ENCODE measurements at regions not wholly inside any gene's neighbourhood (a gene's known extent, or its start where the extent isn't known, plus 50 kb on each side); places are given as distances from the start of the nearest gene placed in this dataset.

DNA sequence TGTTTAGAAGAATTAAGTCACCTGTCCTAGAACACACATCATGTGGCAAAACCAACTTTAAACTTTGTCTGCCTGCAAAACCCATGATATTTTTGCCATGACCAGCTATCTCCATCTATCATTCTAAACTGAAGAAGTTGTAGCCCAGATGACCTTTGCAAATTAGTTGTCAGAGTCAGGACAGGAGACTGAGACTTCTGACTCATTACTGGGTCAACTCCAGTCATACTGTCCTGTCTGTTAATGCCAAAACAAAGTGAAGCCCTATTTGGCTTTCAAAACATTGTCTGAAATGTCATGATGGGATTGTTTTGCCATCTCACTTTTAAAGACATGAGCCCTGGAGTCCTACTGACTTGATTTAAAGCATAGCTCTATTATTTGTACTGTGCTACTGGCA is 365.7 kb upstream of the CPEB2 start:
- no peak for DNase-seq
- intact Hi-C loops (cut with DNase I): no loop called here
- no peaks in the 10 kb centered on the region for H3K27me3 ChIP-seq
- H3K36me3 ChIP-seq (replicated peaks in 1 of 2): no peaks in the 10 kb centered on the region
- H3K27ac ChIP-seq: no peak overlapping the region
- no peak for TF ChIP-seq POLR2A (IDR thresholded peaks at IDR 0.05)
- TF ChIP-seq, protein P1, sequence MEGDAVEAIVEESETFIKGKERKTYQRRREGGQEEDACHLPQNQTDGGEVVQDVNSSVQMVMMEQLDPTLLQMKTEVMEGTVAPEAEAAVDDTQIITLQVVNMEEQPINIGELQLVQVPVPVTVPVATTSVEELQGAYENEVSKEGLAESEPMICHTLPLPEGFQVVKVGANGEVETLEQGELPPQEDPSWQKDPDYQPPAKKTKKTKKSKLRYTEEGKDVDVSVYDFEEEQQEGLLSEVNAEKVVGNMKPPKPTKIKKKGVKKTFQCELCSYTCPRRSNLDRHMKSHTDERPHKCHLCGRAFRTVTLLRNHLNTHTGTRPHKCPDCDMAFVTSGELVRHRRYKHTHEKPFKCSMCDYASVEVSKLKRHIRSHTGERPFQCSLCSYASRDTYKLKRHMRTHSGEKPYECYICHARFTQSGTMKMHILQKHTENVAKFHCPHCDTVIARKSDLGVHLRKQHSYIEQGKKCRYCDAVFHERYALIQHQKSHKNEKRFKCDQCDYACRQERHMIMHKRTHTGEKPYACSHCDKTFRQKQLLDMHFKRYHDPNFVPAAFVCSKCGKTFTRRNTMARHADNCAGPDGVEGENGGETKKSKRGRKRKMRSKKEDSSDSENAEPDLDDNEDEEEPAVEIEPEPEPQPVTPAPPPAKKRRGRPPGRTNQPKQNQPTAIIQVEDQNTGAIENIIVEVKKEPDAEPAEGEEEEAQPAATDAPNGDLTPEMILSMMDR (IDR thresholded peaks at IDR 0.05): no peak
- no peaks in the 10 kb centered on the region for H3K4me1 ChIP-seq (replicated peaks in 1 of 2)
- H3K4me3 ChIP-seq: no peak overlapping the region
- no peaks in the 10 kb centered on the region for H3K9me3 ChIP-seq (replicated peaks in 1 of 3)

DNA sequence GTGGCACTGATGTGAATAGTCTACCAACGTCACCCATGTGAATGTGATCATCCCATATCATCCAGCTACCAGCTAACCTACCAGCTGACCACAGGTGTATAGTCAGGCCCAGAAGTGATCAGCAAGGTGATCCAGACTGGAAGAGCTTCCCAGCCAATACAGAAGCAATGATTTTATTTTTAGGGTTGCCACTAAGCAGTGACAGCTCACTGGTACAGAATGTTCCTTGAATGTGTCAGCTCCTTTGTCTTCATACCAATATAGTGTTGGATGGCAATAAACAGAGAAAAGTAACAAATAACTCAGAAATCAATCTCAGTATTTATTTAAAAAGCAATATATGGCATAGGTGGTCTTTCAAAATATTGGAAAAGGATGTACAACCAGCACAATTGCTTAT is 361.8 kb upstream of the CPEB2 start:
- H3K27ac ChIP-seq: no peak overlapping the region
- 74 to 90% (median 83%) methylated on average over 1 of the region's 1 CpG for WGBS, 4 donors
- intact Hi-C loops (cut with DNase I): no loop called here
- H3K36me3 ChIP-seq (replicated peaks in 1 of 2): no peaks in the 10 kb centered on the region
- DNase-seq: no peak
- no peaks in the 10 kb centered on the region for H3K9me3 ChIP-seq (replicated peaks in 1 of 3)
- H3K27me3 ChIP-seq: no peaks in the 10 kb centered on the region
- no peak for TF ChIP-seq POLR2A (IDR thresholded peaks at IDR 0.05)
- TF ChIP-seq, protein P1 (IDR thresholded peaks at IDR 0.05): no peak
- no peaks in the 10 kb centered on the region for H3K4me1 ChIP-seq (replicated peaks in 1 of 2)
- H3K4me3 ChIP-seq: no peak overlapping the region

DNA sequence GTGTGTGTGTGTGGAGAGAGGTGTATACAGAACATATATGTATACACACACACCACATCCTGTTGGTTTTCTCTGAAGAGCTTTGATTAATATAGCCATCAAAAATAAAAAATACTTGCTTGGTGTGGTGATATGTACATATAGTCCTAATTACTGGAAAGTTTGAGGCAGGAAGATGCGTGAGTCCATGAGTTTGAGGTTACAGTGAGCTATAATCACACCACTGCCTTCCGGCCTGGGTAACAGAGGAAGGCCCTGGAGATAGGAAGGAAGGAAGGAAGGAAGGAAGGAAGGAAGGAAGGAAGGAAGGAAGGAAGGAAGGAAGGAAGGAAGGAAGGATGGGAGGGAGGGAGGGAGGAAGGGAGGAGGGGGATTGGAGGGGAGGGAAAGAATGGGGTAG is 360.4 kb upstream of the CPEB2 start:
- H3K4me1 ChIP-seq (replicated peaks in 1 of 2): no peaks in the 10 kb centered on the region
- no peak for DNase-seq
- no peaks in the 10 kb centered on the region for H3K27me3 ChIP-seq
- intact Hi-C loops (cut with DNase I): no loop called here
- no peaks in the 10 kb centered on the region for H3K36me3 ChIP-seq (replicated peaks in 1 of 2)
- 42 to 81% (median 76%) methylated on average over 2 of the region's 2 CpGs for WGBS, 4 donors
- no peak overlapping the region for H3K4me3 ChIP-seq
- H3K9me3 ChIP-seq (replicated peaks in 1 of 3): no peaks in the 10 kb centered on the region
- no peak overlapping the region for H3K27ac ChIP-seq
- no peak for TF ChIP-seq POLR2A (IDR thresholded peaks at IDR 0.05)
- TF ChIP-seq, protein P1 (IDR thresholded peaks at IDR 0.05): no peak

DNA sequence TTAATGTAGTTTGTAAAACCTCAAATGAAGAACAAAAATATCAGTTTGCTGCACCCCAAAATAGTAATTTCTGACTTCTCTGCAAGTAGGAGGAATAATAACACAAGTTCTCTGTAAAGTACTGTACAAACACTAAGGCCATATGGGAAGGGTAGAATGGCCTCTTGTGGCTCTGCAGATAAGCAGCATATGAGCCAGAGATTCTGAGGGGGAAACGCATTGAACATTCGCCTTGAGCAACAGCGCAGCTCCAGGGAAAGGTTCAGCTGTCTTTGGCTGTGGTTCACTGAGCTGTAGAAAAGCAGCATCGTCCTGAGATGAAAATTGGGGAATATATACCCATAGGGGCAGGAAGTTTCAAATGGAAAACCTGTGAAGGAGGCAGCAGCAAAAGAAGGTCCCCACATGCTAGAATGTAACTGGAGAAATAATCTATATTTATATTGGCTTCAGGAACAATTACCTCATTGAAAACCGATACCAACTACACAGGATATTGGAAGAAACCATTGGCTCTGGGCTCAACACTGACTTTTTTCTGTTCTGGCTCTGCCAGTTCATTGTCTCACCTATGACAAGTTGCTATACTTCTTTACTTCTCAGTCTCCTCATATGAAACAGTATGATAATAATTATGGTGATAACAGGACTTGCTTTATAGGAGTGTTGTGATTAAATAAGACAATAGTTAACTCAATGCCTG is 357.6 kb upstream of the CPEB2 start:
- no peaks in the 10 kb centered on the region for H3K9me3 ChIP-seq (replicated peaks in 1 of 3)
- intact Hi-C loops (cut with DNase I): no loop called here
- DNase-seq: no peak
- H3K4me1 ChIP-seq (replicated peaks in 1 of 2): no peaks in the 10 kb centered on the region
- H3K27me3 ChIP-seq: no peaks in the 10 kb centered on the region
- 65 to 75% (median 71%) methylated on average over 5 of the region's 5 CpGs for WGBS, 4 donors
- no peak for TF ChIP-seq POLR2A (IDR thresholded peaks at IDR 0.05)
- TF ChIP-seq, protein P1 (IDR thresholded peaks at IDR 0.05): no peak
- H3K36me3 ChIP-seq (replicated peaks in 1 of 2): no peaks in the 10 kb centered on the region
- no peak overlapping the region for H3K27ac ChIP-seq
- H3K4me3 ChIP-seq: no peak overlapping the region

Measured in adrenal gland (tissue), 9 donors.